ENCODE measurements at regions not wholly inside any gene's neighbourhood (a gene's known extent, or its start where the extent isn't known, plus 50 kb on each side); places are given as distances from the start of the nearest gene placed in this dataset.

DNA sequence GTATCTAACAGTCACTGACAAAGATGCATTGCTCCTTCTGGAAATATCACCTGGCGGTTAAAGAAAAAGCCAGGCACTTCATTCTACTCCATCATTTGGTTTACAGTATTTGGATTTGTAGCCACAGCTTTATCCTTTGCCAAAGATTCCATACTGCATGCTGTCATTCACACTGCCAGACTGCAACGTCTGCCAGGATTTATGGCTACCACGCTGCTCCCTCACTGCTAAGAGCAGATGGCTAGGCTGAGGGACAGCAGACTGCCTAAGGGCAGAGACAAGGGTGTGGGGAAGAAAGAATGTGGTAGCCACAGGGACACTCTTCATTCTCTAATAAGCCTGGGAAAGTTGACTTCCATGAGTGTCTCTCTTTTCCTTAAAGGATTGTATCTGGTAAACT is 1047.0 kb downstream of the TUSC7 start:
- TF ChIP-seq, protein P1, sequence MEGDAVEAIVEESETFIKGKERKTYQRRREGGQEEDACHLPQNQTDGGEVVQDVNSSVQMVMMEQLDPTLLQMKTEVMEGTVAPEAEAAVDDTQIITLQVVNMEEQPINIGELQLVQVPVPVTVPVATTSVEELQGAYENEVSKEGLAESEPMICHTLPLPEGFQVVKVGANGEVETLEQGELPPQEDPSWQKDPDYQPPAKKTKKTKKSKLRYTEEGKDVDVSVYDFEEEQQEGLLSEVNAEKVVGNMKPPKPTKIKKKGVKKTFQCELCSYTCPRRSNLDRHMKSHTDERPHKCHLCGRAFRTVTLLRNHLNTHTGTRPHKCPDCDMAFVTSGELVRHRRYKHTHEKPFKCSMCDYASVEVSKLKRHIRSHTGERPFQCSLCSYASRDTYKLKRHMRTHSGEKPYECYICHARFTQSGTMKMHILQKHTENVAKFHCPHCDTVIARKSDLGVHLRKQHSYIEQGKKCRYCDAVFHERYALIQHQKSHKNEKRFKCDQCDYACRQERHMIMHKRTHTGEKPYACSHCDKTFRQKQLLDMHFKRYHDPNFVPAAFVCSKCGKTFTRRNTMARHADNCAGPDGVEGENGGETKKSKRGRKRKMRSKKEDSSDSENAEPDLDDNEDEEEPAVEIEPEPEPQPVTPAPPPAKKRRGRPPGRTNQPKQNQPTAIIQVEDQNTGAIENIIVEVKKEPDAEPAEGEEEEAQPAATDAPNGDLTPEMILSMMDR (IDR thresholded peaks at IDR 0.05) = no peak
- TF ChIP-seq POLR2AphosphoS5 (IDR thresholded peaks at IDR 0.05) (no peak), POLR2A (IDR thresholded peaks at IDR 0.05) (no peak)

Measured in prostate gland (tissue), 2 donors.